ENCODE measurements at regions not wholly inside any gene's neighbourhood (a gene's known extent, or its start where the extent isn't known, plus 50 kb on each side); places are given as distances from the start of the nearest gene placed in this dataset.

DNA sequence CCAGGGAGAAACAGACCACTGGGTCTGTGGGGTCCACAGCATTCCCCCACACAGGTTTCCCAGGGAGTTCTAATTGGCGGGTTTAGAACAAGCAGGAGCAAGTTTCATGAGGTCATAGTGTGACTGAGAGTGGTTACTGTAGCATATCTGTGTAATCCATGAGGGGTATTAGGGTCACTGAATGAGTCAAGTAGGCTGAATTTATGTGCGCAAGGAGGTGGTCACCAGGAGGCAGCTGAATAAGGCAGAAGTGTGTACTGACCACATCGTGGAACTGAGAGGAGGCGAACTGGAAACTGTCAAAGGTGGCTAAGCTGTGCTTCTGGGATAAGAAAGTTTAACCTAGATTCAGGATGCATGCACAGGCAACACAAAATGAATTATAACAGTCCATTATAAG lies 876.0 kb downstream of the METTL15 start:
- DNase-seq, result no peak

GRCh38 chr11:28983780-28984179 lies 875.6 kb downstream of the METTL15 start:
- no peak for DNase-seq

DNA sequence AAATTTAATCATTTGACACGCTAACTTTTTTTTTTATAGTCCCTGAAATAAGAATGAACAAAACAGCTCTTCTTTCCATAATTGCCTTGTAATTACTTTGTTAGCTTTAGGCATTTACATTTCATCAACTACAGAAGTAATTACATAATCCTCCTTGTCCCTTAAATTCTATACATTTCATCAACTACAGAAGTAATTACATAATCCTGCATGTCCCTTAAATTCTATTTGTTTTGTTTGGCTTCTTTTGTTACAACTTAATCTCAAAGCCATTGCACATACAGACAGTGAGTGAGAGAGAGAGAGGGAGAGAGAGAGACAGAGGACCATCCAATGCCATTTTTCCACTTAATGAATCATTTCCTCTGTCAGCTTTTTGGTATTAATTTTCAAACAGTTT lies 873.2 kb downstream of the METTL15 start:
- no peak for DNase-seq

DNA sequence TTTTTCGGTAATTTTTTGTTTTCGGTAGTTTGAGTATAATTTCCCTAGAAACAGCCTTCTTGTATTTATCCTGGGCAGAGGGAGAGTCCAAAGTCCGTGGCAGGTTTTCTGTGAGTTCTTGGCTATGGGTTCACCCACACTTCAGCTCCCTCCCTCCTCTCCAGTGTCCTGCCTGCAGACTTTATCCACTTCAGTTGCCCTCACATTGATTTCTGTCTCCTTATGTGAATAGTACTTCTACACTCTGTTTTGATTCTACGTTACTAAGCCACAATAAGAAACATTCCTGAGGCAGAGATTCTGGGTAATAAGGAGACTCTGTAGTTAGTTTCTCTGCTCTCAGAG lies 868.6 kb downstream of the METTL15 start:
- DNase-seq, result no peak

- DNase-seq, result no peak
Measured at GRCh38 chr11:28976012-28976800, 868.0 kb downstream of the METTL15 start.

DNA sequence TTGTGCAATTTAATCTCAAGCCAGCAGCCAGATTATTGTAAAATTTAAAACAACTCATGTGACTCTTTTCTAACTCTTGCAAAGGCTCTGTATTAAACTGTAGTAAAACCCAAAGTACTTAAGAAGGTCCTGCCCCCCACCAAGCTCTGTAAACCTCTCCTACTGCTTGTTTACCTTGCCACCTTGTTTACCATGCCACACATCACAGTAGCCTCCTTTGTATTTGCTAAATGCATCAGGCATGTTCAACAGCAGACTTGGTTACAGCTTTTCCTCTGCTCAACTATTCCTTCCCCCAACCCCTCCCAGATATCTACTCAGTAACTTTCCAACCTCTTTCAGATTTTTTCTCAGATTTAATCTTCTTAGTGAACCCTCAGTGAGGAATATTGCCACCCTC lies 861.6 kb downstream of the METTL15 start:
- DNase-seq, result no peak

DNA sequence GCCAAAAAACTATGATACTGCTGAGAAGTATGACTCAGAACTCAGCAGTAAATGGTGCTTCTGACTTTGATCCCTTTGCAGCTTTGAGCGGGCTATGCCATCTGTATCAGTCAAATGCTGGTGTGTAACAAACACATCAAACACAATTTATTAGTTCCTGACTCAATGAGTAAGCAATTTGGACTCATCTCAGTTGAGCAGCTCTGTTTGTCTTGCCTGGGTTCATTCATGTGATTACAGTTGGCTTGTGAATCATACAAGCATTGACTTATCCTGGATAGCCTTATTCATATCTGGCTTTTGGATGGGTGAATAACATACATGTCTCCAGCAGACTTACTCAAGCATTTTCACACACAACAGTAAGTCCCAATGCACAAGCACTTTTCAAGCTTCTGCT lies 858.8 kb downstream of the METTL15 start:
- no peak for DNase-seq

DNA sequence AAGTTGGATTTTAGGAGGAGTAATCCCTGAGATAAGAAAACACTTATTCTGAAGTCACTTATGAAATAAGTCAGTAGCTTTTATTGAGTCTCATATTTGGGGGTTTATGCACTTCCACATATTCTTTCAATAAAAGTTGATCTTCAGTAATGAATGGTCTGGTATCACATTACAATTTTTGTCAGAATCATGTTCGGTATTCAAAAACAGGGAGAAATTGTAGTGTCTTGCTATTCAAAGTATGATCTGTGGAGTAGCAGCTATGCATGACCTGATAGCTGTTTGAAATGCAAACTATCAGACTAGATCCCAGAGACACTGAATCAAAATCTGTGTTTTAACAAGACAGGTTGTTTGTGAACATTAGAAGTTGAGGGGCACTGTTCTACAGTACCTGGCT lies 857.6 kb downstream of the METTL15 start:
- DNase-seq, result no peak

DNA sequence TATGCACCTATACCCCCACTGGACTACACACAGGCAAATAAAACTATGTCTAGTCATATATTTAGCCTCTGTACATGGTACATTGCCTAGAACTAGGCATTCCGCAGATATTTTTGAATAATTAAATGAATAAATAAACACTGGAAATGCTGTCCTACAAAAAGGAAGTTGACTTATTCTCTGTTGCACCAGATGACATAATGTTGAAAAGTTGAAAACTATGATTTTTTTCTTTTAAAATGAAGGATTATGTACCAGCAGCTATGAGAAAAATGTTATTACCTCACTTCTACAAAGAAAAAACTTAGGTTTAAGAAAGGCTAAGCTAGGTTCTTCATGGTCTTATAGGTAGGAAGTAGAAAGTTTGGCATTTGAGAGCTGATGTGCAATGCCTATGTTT lies 856.6 kb downstream of the METTL15 start:
- DNase-seq, result no peak

DNA sequence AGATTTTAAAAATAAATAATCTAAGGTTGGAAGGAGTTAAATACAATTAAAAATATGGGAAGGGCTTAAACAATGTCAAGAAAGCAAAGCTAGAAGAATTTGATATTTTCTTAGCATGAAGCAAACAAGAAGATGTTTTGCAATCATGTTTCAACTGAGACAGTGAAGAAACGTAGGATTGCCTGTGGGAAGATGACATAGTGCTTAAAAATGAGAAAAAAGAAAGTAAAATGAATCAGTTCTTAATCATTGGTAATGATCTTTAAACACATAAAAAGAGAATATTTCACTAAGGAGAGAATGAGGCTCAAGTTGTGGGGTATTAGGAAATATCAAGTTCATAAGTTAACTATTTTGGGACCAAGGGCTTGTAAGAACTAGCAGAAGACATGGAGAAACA lies 855.0 kb downstream of the METTL15 start:
- no peak for DNase-seq

- no peak for DNase-seq
Measured at GRCh38 chr11:28962502-28962901, 854.3 kb downstream of the METTL15 start.

GRCh38 chr11:28961726-28962125 lies 853.5 kb downstream of the METTL15 start:
- DNase-seq, result no peak

- DNase-seq, result no peak
Measured at GRCh38 chr11:28956446-28956845, 848.3 kb downstream of the METTL15 start.

GRCh38 chr11:28951191-28951590 lies 843.0 kb downstream of the METTL15 start:
- DNase-seq, result no peak

DNA sequence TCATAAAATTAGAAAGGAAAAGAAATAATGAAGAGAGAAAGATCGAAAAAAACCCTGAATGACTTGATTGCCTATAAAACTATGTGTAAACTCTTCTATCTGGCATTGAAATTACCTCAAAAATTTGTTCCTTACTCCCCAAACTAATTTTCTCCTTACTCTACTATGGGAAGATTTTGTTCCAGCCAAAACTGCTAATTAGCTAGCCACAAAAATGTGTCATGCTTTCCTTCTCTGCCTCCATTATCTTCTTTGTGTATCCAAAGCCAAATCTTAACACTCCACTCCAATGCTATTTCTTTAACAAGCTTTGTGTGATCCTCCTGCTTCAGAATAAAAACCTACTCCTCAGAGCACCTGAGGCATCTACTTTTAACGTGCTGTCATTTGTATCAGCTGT lies 831.2 kb downstream of the METTL15 start:
- DNase-seq, result no peak

GRCh38 chr11:28938091-28938490 lies 829.9 kb downstream of the METTL15 start:
- DNase-seq, result no peak

GRCh38 chr11:28932940-28933339 lies 824.8 kb downstream of the METTL15 start:
- DNase-seq, result no peak

GRCh38 chr11:28924004-28924403 lies 815.8 kb downstream of the METTL15 start:
- DNase-seq, result no peak

DNA sequence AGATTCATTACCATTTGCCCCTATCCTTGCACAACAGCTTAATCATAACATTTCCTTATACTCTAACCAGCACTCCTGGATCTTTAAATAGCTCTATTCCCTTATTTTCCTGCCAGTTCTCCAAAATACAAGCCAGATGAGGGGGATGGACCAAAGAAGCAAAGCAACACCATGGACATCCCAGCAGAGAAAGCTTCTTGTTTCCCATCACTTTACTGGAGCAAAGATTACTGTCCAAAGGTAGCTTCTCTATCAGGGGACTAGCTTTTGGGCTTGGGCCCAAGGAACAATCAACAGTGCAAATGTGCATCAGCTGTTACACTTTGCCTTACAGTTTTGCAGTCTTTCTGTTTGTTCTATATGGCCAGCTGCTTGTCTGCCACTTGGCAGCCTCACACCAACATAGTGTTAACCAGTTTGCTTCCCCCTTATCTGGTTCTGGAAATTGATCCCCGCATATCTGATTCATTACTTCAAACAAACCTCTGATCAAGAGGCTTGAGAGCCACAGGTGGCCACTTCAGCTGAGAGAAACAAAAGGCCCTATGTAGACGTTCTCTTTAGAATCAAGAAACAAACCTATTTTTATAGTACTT lies 814.3 kb downstream of the METTL15 start:
- DNase-seq, result no peak

- no peak for DNase-seq
Measured at GRCh38 chr11:28919194-28919593, 811.0 kb downstream of the METTL15 start.

DNA sequence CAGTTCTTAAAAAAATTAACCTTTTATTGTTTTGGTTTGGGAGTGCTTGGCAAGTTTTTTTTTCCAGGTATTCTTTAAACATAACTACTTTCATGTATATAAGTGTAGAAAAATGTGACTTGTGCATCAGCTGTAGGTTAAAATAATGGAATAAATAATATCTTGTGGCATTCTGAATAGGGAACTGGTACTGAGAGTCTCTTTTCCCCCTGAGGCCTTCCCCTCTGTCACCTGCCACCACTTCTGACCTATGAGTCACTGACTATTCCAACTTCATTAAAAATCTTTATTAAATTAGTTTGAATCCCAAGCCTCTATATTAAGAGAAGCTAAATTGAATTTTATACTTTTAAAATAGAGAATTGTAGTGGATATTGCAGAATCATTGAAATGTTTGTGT lies 805.7 kb downstream of the METTL15 start:
- no peak for DNase-seq

GRCh38 chr11:28911829-28912228 lies 803.6 kb downstream of the METTL15 start:
- no peak for DNase-seq

- DNase-seq, result no peak
Measured at GRCh38 chr11:28910926-28911325, 802.7 kb downstream of the METTL15 start.

GRCh38 chr11:28903716-28904115 lies 795.5 kb downstream of the METTL15 start:
- peak in 1 of 2 donors; percentile 2 for DNase-seq
